Cardiac fibroblast (primary cell): ENCODE measurements at regions not wholly inside any gene's neighbourhood (a gene's known extent, or its start where the extent isn't known, plus 50 kb on each side); places are given as distances from the start of the nearest gene placed in this dataset.

Experiments used
- DNase-seq, 2 donors: peaks; one replicate each; pipeline versions ENCODE4 v3.0.0 to v3.0.0-alpha.2; 2010; ENCODE audit warnings: low read depth in 2 of 2
- H3K4me3 ChIP-seq, 2 donors: replicated peaks in 1 of 2; 1 replicate in 1 of 2; 2 replicates in 1 of 2; pipeline ENCODE4 v1.5.1; 2011; ENCODE audit warnings: low read depth in 2 of 2, low read length in 2 of 2, mild to moderate bottlenecking in 2 of 2, moderate library complexity in 1 of 2
- CTCF ChIP-seq: IDR thresholded peaks from one replicate; pipeline ENCODE4 v1.5.1; 2011; ENCODE audit warnings: low read depth, mild to moderate bottlenecking, low read length, inconsistent platforms

GRCh38 chr7:145539910-145540309, 576.7 kb upstream of the CNTNAP2 start:
- no peak overlapping the region for H3K4me3 ChIP-seq
- no peak for DNase-seq
- no peak for TF ChIP-seq CTCF

GRCh38 chr7:145534301-145534700, 582.3 kb upstream of the CNTNAP2 start:
- no peak overlapping the region for H3K4me3 ChIP-seq
- TF ChIP-seq CTCF: no peak
- peak in 1 of 2 donors; percentile 1 for DNase-seq

- H3K4me3 ChIP-seq: no peak overlapping the region
- TF ChIP-seq CTCF: no peak
- no peak for DNase-seq
Observed at GRCh38 chr7:145520284-145520683, 596.3 kb upstream of the CNTNAP2 start.

- DNase-seq: no peak
Observed at GRCh38 chr7:145511004-145511403, 605.6 kb upstream of the CNTNAP2 start.

GRCh38 chr7:145497911-145498525, 618.6 kb upstream of the CNTNAP2 start:
- TF ChIP-seq CTCF: no peak
- DNase-seq: peak in 1 of 2 donors; percentile 1
- no peak overlapping the region for H3K4me3 ChIP-seq

More at GRCh38 chr7:145511004-145511403, 605.6 kb upstream of the CNTNAP2 start:
- no peak for TF ChIP-seq CTCF
- no peak overlapping the region for H3K4me3 ChIP-seq

- no peak for DNase-seq
- no peak for TF ChIP-seq CTCF
Observed at GRCh38 chr7:145490356-145490755, 626.2 kb upstream of the CNTNAP2 start.

GRCh38 chr7:145489609-145490008, 627.0 kb upstream of the CNTNAP2 start:
- no peak for TF ChIP-seq CTCF
- DNase-seq: no peak
- no peak overlapping the region for H3K4me3 ChIP-seq

More at GRCh38 chr7:145490356-145490755, 626.2 kb upstream of the CNTNAP2 start:
- no peak overlapping the region for H3K4me3 ChIP-seq
